HG03442 (cell line): ENCODE measurements at regions not wholly inside any gene's neighbourhood (a gene's known extent, or its start where the extent isn't known, plus 50 kb on each side); places are given as distances from the start of the nearest gene placed in this dataset.

Experiments
- ATAC-seq: cut with Tn5 transposase; IDR thresholded peaks from one replicate; pipeline ENCODE4 v1.9.1; 2021; ENCODE audit warnings: mild to moderate bottlenecking, moderate library complexity; ENCODE audit not compliant: unreplicated experiment

- no peak for ATAC-seq
These were observed 93.4 kb downstream of the TENT4A start for GRCh38 chr5:6806668-6807067.

GRCh38 chr5:6808462-6808861 is 95.2 kb downstream of the TENT4A start:
- ATAC-seq, result no peak

GRCh38 chr5:6810641-6811405 is 97.6 kb downstream of the TENT4A start:
- no peak for ATAC-seq

- no peak for ATAC-seq
These were observed 98.9 kb downstream of the TENT4A start for GRCh38 chr5:6812091-6812490.

GRCh38 chr5:6812800-6813731 is 99.8 kb downstream of the TENT4A start:
- ATAC-seq, result no peak

GRCh38 chr5:6814816-6815215 is 101.6 kb downstream of the TENT4A start:
- no peak for ATAC-seq

- no peak for ATAC-seq
These were observed 105.6 kb downstream of the TENT4A start for GRCh38 chr5:6818594-6819511.

GRCh38 chr5:6819521-6819920 is 106.3 kb downstream of the TENT4A start:
- no peak for ATAC-seq

- ATAC-seq, result no peak
These were observed 107.7 kb downstream of the TENT4A start for GRCh38 chr5:6820851-6821479.

GRCh38 chr5:6822068-6822467 is 108.8 kb downstream of the TENT4A start:
- ATAC-seq, result no peak

GRCh38 chr5:6822556-6823343 is 109.5 kb downstream of the TENT4A start:
- ATAC-seq, result no peak

- ATAC-seq, result no peak
These were observed 110.8 kb downstream of the TENT4A start for GRCh38 chr5:6823996-6824395.

GRCh38 chr5:6825678-6826244 is 112.5 kb downstream of the TENT4A start:
- no peak for ATAC-seq

- ATAC-seq, result no peak
These were observed 113.5 kb downstream of the TENT4A start for GRCh38 chr5:6826756-6827155.

- ATAC-seq, result peak; percentile 57
These were observed 114.4 kb downstream of the TENT4A start for GRCh38 chr5:6827526-6828219.

GRCh38 chr5:6829150-6829784 is 116.0 kb downstream of the TENT4A start:
- ATAC-seq, result peak; percentile 88

GRCh38 chr5:6830643-6831239 is 117.5 kb downstream of the TENT4A start:
- ATAC-seq, result no peak
